GM21619 (cell line): ENCODE measurements at regions not wholly inside any gene's neighbourhood (a gene's known extent, or its start where the extent isn't known, plus 50 kb on each side); places are given as distances from the start of the nearest gene placed in this dataset.
"Not testable (repeated sequence)": the region's sequence is repeated elsewhere in the genome, so short reads cannot be mapped to it uniquely, and the experiment has no call there.

Experiments
- ATAC-seq: cut with Tn5 transposase; IDR thresholded peaks from one replicate; pipeline ENCODE4 v1.9.1; 2021; ENCODE audit not compliant: unreplicated experiment

DNA sequence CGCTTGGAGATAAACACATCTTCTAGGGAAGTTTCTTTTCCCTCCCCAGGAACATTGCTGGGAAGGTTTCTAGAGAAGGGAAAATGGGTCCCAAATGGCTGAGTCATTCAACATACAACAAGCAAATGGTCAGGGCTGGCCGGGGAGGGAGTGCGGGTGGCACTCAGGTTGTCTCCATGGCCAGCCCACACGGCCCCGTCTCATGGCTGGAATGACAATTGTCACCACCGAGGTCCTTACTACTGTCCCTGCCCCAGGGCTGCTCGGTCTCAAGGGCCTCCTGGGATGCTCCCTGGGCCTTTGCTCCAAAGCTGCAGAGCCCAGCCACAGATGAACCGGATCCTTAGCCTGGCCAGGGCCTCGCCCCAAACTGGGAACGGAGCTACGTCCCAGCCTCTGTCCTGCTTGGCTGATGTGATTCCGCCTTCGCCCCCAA lies 121.9 kb downstream of the FGF18 start:
- no peak for ATAC-seq

DNA sequence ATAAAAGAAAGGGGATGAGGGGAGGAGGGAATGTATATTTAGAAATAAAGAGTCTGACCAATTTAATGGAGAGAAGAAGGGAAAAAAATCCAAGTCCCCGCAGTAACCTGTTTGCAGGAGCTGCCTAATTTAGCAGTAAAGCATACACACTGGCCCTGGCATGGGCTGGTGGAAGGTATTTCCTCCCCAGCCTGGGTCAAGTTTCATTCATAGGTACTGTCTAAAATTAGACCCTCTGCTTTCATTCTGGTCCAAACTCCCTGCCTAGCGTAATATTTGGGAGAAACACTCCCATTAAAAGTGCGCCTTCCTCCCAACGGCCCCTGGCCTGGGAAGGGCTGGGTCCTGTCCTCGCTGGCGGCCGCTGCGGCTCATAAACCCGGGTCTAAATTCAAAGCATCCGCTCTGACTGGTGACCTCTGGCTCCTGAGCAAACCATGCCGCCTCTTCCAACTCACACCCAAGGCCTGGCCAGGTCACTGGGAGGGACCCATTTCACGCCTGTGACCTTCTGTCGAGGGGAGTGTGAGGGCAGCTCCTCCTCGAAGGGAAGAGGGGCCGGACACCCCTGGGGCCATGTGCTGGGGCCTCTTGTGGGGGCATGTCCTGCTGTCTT lies 123.2 kb downstream of the FGF18 start:
- no peak for ATAC-seq

DNA sequence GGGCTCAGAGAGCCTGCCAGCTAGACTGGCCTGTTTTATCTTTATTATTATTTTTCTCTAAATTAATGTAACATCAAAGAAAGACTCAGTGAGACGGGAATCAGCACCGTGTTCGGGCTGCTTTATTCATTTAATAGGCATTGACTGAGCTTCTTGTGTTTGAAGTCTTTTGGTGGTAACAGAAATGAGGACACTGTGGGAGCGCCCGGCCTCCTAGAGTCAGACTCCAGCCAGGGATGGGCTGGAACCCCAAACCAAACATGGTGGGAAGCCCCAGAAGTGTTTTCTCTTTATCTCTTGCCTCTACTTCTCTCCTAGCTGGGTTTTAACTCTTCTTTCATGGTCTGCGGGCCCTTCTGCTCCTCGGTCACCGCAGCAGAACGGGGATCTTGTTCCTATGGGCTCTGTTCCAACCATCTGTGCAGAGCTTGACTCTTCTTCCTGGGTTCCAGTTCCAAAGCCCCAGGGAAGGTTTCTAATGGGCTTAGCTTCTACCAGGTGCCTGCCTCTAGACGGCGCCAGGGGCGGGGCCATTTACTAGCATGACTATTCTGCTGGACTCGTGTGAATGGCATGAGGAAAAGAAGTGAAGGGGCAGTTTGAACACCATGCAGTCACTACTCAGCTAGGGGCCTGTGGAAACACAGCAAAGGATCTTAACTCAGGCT lies 123.8 kb downstream of the FGF18 start:
- ATAC-seq, result no peak

DNA sequence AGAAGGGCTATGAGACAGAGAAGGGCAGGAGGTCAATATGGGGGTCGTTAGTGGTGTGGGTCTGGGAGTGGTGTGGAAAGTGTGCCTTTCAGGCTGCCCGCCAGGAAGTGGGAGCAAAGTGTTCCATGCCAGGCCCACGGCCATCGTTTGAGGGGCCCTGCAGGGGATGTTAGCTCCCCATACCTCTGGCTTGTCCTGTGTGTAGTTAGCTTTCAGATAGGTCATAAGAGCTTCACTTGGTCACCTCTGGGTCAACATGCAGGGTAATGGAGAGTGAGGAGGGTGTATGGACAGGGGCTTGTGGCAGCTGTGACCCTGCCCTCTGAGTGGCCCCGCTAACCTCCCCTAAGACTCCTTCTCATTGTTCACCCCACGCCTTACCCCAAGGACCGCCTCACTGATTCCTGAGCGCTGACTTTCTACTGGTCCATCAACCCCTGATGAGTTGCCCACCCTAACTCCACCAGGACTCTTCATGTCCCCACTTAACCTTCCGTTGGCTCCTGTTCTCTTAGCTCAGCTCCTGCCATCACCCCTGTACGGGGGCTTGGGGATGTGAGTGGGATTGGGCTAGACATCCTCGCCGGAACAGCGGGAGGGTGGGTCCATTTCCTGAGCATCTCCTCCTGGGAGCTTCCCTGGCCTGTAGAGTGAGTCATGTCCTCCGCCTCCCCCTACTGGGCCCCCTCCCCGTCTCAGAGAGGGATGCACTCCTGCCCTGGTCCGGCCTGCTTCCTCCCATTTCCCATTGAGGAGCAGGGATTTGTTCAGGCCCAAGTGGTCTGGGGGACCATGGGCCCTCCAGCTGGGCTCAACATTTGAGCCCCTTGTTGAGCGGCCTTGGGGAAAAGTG lies 125.7 kb downstream of the FGF18 start:
- ATAC-seq, result no peak

DNA sequence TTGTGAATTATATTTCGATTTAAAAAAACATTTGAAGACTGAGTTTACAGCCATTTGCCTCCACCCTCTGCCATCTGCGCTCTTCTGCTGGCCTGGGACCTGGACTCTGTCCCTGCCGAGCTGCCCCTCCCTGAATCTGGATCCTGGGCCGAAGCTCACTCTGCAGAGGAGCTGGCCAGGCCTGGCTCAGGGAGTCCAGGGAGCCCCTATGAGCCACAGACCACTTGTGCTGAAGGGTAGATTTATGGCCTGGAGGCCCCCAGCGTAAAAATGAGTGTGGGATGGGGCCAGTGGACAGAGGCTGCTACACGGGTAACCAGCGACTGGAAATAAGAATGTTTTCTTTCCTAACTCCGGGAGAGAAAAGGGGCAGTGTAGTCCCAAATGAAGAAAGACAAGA lies 129.8 kb downstream of the FGF18 start:
- ATAC-seq, result no peak

DNA sequence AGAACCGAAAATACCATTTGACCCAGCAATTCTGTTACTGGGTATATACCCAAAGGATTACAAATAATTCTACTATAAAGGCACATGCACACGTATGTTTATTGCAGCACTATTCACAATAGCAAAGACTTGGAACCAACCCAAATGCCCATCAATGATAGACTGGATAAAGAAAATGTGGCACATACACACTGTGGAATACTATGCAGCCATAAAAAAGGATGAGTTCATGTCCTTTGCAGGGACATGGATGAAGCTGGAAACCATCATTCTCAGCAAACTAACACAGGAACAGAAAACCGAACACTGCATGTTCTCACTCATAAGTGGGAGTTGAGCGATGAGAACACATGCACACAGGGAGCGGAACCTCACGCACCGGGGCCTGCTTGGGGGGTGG lies 134.4 kb downstream of the FGF18 start:
- ATAC-seq, result not testable (repeated sequence)

DNA sequence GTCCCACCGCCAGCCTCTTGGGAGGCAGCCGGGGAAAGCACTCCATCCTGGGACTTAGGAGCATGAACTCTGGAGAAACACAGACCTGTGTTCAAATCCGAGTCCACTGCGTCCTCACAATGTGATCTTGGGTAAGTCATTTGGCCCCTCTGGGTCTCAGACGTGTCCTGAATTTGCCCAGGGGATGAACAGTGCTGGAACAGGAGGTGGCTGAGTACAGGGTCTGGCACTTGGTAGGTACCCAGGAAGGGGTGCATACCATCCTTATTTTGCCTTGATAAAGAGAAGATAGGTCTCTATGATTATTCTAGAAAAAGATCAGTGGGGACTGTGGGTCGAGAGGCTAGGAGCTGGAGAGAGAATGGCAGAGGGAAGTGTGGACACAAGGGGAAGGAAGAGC lies 135.7 kb downstream of the FGF18 start:
- ATAC-seq, result no peak

DNA sequence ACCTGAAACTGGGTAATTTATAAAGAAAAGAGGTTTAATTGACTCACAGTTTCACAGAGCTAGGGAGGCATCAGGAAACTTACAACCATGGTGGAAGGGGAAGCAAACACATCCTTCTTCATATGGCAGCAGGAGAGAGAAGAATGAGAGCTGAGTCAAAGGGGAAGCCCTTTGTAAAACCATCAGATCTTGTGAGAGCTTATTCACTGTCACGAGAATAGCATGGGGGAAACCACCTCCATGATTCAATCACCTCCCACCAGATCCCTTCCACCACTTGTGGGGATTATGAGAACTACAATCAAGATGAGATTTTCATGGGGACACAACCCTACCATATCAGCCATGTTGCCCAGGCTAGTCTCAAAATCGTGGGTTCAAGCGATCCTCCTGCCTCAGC lies 143.4 kb downstream of the FGF18 start:
- ATAC-seq, result no peak

DNA sequence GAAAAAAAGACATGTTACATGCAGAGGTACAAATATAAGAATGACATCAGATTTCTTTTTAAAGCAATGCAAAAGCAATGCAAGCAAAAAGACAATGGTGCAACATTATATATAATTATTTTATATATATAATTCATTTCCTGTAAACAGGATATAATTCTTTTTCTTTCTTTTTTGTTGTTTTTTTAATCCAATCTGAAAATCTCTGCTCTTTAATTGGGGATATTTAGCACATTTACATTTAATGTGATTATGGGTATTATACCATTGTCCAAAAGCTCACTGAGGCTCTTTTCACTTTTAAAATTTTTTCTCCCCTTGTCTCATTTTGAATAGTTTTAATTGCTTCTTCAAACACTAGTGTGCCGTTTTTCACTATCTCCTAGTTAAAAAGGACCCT lies 148.9 kb downstream of the FGF18 start:
- no peak for ATAC-seq

DNA sequence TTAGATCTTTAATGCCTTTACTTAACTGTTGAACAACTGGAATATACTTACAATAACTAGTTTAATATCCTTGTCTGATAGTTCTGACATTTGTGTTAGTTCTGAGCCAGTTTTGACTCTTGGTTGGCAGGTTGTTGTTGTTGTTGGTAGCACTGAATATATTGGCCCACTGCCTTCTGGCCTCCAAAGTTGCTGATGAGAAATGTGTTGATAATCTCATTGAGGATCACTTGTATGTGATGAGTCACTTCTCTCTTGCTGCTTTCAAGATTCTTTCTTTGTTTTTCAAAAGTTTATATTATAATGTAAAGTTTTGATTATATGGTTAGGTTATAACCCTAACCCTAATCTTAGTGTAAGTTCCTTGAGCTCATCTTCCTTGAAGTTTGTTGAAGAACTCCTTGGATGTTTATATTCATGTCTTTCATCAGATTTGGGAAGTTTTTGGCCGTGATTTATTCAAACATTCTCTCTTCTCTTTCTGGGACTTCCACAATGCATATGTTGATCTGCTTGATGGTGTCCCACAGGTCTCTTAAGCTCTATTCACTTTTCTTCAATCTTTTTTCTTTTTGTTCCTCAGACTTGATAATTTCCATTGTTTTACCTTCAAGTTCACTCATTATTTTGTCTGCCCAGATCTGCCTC lies 149.7 kb downstream of the FGF18 start:
- ATAC-seq, result no peak

DNA sequence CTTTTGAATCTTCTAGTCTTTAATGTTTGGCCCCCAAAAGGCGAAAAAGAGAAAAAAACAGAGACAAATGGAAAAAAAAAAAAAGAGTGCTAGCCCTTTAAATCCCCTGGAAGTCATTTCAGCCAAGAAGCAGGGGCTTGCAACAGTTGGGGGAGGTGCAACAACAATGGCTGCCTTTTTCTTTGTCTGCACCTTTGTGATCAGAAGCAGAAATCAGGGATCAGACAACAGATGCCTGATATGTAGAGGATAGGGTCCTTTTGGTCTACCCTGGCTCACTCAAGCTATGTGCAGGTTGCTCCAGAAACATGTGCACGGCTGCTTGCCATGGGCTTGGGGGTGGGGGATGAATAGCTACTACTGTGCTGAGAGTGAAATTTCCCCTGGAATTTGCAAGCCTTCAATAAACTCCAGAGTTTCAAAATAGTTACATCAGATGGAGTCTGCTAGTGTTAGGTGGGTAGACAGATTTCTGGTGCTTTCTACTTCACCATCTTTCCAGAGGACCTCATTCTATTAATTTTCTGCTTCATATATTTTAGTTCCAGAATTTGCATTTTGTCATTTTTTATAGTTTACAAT lies 150.9 kb downstream of the FGF18 start:
- ATAC-seq, result no peak

DNA sequence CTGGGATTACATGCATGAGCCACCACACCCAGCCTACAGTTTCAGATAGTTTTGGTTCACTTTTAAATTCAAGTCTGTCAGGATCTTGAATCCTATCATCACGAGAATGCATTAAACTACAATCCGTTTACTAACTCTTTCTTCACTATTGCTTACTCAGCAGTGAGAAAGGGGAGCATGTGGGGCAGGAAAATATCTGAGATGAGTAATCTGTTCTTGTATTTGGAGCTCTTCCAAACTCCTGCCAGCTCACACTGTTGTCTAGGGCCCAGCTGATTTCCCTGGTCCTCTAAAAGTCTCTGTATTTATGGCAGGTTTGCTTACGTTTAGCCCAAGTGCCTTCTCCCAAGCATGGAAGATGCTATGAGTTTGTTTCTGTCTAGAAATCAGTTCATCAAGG lies 152.2 kb downstream of the FGF18 start:
- no peak for ATAC-seq

DNA sequence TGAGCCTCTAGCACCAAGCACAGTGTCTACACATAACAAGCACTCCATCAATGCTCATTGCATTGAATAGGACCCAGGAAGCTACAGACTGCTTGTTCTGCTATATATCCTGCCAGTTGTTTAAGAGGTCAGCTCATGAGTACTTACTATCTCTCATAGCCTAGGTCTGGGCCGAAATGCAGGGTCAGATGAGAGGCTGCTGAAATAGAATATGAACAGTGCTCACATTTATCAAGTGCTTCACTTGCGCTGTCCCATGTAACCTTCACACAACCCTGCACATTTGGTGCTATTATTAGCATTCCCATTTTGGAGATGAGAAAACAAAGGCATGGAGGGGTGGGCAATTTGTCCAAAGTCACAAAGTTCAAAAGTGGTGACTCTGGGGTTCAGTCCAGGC lies 153.6 kb downstream of the FGF18 start:
- no peak for ATAC-seq

DNA sequence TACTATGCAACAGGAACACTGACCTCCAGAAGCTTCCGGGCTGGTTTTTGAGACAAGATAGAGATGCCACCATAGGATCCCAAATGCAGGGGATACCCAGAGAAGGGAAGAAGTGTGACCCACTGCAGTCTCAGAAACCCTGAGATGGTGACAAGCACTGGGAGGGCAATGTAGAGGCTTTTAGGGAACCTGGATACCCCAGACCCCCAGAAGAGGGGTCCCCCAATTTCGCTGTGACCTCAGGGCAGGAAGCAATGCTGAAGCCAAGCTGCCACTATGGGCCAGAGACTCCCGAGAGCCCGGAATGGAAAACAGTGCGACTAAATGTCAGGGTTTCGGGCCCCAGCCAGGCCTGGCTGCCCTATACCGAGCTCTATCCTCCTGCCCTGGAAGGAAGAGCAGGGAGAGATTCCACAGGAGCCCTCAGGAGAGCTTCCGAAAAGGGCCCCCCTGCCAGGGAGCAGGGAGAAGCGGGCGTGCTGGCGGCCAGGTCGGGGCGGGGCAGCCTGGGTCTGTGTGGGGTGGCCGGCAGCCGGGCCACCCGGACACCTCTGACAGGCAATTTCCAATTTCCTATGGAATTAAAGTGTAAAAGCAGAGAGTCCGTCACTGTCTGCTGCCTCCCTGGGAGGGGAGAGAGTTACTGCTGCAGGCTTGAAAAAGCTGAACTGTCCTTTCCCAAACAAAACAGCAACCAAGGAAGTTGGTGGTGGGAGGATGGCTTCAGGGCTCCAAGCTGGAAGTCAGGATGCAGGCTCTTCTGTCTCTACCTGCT lies 154.2 kb downstream of the FGF18 start:
- no peak for ATAC-seq

DNA sequence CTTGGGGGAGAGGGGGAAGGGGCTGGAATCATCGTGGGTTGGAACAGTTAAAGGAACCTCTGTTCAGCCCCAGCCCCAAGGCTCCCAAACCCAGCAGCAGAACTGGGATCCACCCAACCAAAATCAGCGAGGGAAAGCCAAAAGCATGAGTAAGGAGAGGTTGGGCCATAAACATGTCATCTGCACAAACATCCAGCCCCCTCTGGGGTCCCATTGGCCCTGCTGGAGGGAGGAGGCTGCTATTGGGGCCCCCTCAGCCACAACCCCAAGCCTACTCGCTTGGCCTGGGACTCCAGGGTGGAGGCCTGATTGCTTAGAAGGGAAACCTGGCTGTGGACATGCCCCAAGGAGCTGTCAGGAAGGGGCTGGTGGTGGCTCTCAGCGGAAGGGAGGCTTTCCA lies 154.9 kb downstream of the FGF18 start:
- ATAC-seq, result no peak

DNA sequence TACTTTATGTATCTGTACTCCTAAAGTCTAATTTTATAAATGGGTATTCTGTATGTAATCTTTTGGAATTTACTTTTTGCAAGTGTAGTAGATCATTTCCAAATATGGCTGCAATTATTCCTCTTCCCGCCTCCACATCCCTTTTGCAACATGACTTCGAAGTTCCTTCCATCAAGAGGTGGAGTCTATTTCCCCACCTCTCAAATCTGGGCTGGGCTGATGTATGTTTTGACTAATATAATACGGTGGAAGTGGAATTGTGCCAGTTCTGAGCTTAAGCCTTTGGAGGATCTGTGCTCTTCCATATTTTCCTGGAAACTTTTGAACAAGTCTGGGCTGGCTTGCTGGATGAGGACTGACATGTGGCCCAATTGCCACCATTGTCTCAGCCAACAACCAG lies 155.9 kb downstream of the FGF18 start:
- ATAC-seq, result no peak

DNA sequence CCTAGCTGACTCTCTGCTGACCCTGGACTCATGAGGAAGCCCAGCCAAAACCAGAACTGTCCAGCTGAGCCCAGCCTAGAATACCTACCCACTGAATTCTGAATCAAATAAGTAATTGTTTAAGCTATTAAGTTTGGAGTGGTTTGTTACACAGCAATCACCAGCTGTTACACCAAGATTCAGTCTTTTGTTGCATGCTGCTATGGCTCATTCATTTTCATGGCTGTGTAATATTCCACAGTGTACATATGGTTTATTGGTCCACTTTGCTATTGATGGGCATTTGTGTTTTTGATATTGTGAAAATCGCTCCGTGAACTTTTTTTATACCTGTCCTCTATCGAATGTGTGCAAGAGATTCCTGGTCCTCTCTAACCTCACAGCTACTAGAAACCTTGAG lies 156.4 kb downstream of the FGF18 start:
- ATAC-seq, result no peak

DNA sequence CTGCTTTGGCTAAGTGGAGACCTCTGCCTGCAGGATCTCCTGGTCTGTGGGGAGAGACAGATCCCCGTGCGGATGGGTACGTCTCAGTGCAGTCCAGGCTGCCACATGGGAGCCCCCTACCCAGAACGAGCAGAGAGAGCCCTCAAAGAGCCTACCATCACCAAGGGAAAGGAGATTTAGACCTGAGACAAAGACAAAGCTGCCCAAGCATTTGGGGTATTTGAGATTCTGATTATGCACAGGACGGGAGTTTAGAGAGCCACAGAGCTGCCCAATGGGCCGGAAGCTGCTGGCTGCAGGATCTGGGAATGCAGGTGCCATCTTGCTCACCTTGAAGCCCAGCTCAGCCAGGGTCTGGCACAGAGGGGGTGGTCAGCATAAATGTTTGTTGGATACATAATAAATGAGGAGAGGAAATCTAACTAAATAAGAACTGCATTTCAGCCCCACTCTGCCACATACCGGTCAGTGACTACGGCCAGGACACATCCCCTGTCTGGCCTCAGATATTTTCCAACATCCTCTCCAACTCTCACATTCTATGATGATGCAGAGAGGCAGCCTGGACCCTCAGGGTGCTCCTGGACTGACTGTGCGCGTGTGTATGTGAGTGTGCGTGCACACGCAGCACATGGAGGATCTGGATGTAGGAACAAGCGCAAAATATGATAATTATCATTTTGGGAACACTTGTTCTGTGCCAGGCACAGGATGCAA lies 157.8 kb downstream of the FGF18 start:
- ATAC-seq, result no peak

DNA sequence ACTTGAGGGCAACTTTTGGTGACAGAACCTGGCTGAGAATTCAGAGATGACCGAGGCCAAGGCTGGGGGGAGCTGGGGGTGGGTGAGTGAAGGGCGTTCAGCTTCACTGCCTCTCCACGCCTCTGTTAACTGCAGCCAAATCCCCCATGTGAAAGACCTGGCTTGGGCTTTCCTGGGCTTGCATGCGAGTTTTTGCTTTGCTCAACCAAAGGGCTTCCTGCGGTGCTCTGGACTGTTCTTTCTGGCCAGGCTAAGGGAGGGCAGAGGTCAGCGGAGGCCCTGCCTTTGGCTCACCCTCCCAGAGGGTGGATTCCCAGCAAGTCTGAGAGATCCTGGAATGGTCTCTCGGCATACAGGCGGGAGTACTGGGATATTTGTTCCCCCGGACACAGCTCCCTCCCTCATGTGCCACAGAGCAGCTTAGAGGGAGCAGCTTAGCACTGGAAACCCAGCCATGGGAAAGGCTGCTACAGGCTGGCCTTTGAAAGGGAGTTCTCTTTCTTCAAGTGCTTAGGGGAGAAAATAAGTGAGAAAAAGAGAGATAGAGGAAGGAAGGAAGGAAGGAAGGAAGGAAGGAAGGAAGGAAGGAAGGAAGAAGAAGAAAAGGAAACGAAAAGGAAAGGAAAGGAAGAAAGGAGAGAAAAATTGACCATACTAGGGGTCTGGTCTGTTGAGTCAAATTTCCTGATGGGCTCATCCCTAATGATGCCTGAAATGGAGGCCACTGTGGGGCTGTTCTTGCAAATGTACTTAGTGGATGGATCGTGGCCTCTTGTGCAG lies 158.8 kb downstream of the FGF18 start:
- ATAC-seq, result no peak
